ENCODE measurements at regions not wholly inside any gene's neighbourhood (a gene's known extent, or its start where the extent isn't known, plus 50 kb on each side); places are given as distances from the start of the nearest gene placed in this dataset.
"Not testable (repeated sequence)": the region's sequence is repeated elsewhere in the genome, so short reads cannot be mapped to it uniquely, and the experiment has no call there.

- no peak overlapping the region for H3K27ac ChIP-seq
- H3K4me3 ChIP-seq = no peak overlapping the region
- DNase-seq (ENCODE audit: low spot score) = no peak
- TF ChIP-seq CTCF (IDR thresholded peaks at IDR 0.05) = no peak
These were observed 190.0 kb downstream of the DSC3 start for GRCh38 chr18:30852541-30852940.

- not testable (repeated sequence) for DNase-seq (ENCODE audit: low spot score); H3K4me3 ChIP-seq; H3K27ac ChIP-seq
These were observed 203.4 kb downstream of the DSC3 start for GRCh38 chr18:30839056-30839561.

GRCh38 chr18:30828700-30829099 is 213.8 kb downstream of the DSC3 start:
- no peak for TF ChIP-seq CTCF (IDR thresholded peaks at IDR 0.05)
- Histone ChIP-seq H3K27ac (no peak overlapping the region), H3K4me3 (no peak overlapping the region)
- no peak for DNase-seq (ENCODE audit: low spot score)

DNA sequence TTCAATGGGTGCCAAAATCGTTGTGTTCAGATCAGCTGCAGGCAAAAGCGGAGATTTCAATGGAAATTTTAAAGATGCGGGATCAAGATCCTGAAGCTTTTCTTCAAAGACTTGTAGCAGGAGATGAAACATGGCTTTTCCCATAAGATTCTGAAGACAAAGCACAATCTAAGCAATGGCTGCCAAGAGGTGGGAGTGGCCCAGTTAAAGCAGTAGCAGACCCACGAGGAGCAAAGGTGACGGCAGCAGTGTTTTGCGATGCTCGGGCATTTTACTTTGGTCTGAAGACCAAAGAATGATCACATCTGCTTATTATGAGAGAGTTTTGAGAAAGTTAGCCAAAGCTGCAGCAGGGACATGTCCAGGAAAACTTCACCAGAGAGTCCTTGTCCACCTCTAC is 222.9 kb downstream of the DSC3 start:
- TF ChIP-seq CTCF (IDR thresholded peaks at IDR 0.05) = no peak
- no peak overlapping the region for H3K27ac ChIP-seq
- no peak overlapping the region for H3K4me3 ChIP-seq
- DNase-seq (ENCODE audit: low spot score) = no peak

DNA sequence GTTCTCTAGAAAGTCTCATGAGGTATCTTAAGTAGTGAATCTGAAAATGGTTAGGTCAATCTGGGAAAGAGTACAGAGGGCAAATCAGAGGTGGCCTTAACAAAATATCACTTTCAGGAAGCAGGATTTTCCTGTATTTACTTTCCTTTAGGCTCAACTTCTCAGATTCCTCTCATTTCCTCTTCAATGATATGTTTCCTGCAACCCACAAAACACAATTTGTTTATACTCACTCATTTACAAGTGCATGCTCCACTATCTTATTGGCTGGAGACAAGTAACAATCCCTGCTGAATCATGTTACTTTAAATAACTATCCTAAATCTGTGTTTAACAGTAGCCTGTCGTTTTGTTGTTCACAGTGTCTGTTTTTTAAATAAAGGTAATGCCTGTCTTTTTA is 228.1 kb downstream of the DSC3 start:
- DNase-seq (ENCODE audit: low spot score) = no peak
- Histone ChIP-seq H3K27ac (no peak overlapping the region), H3K4me3 (no peak overlapping the region)
- no peak for TF ChIP-seq CTCF (IDR thresholded peaks at IDR 0.05)

DNA sequence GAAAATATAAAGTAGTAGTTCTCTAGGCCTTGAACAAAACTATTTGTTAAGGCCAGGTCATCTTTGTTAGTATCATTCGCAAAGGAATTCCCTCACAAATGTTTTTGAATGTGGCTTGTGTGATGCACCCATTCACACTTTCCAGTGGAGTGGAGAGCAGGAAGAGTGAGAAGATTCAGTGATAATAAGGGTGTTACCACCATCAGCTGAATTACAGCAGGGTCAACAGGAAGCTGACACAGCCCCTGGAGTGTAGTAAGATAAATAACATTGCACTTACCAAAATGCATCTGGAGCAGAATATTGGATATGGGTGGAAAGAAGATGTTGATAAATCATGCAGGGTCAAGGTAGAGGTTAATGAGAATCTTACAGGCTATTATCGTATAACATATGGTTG is 231.0 kb downstream of the DSC3 start:
- H3K27ac ChIP-seq = no peak overlapping the region
- TF ChIP-seq CTCF (IDR thresholded peaks at IDR 0.05) = no peak
- DNase-seq (ENCODE audit: low spot score) = no peak
- no peak overlapping the region for H3K4me3 ChIP-seq

- H3K27ac ChIP-seq = no peak overlapping the region
- no peak for TF ChIP-seq CTCF (IDR thresholded peaks at IDR 0.05)
- H3K4me3 ChIP-seq = no peak overlapping the region
- DNase-seq (ENCODE audit: low spot score) = no peak
These were observed 232.0 kb downstream of the DSC3 start for GRCh38 chr18:30810580-30810979.

GRCh38 chr18:30806823-30807222 is 235.7 kb downstream of the DSC3 start:
- no peak for DNase-seq (ENCODE audit: low spot score)
- TF ChIP-seq CTCF (IDR thresholded peaks at IDR 0.05) = no peak
- Histone ChIP-seq H3K4me3 (no peak overlapping the region), H3K27ac (no peak overlapping the region)
